ENCODE measurements at regions not wholly inside any gene's neighbourhood (a gene's known extent, or its start where the extent isn't known, plus 50 kb on each side); places are given as distances from the start of the nearest gene placed in this dataset.
"Not testable (repeated sequence)": the region's sequence is repeated elsewhere in the genome, so short reads cannot be mapped to it uniquely, and the experiment has no call there.

DNA sequence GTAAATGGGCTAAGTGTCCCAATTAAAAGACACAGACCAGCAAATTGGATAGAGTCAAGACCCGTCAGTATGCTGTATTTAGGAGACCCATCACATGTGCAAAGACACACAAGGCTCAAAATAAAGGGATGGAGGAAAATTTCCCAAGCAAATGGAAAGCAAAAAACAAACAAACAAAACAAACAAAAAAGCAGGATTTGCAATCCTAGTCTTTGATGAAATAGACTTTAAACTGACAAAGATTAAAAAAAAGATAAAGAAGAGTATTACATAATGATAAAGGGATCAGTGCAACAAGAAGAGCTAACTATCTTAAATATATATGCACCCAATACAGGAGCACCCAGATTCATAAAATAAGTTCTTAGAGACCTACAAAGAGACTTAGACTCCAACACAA lies 429.6 kb downstream of the MAT2B start:
- TF ChIP-seq, protein P1, sequence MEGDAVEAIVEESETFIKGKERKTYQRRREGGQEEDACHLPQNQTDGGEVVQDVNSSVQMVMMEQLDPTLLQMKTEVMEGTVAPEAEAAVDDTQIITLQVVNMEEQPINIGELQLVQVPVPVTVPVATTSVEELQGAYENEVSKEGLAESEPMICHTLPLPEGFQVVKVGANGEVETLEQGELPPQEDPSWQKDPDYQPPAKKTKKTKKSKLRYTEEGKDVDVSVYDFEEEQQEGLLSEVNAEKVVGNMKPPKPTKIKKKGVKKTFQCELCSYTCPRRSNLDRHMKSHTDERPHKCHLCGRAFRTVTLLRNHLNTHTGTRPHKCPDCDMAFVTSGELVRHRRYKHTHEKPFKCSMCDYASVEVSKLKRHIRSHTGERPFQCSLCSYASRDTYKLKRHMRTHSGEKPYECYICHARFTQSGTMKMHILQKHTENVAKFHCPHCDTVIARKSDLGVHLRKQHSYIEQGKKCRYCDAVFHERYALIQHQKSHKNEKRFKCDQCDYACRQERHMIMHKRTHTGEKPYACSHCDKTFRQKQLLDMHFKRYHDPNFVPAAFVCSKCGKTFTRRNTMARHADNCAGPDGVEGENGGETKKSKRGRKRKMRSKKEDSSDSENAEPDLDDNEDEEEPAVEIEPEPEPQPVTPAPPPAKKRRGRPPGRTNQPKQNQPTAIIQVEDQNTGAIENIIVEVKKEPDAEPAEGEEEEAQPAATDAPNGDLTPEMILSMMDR (IDR thresholded peaks at IDR 0.05), result not testable (repeated sequence)
- not testable (repeated sequence) for TF ChIP-seq EP300 (IDR thresholded peaks at IDR 0.05; ENCODE audit: low read depth); POLR2AphosphoS5 (IDR thresholded peaks at IDR 0.05); POLR2A (IDR thresholded peaks at IDR 0.05)

All from transverse colon (tissue), 4 donors.